HG03095 (cell line): ENCODE measurements at regions not wholly inside any gene's neighbourhood (a gene's known extent, or its start where the extent isn't known, plus 50 kb on each side); places are given as distances from the start of the nearest gene placed in this dataset.

Experiments
- ATAC-seq: cut with Tn5 transposase; IDR thresholded peaks from one replicate; pipeline ENCODE4 v1.9.1; 2021; ENCODE audit warnings: moderate library complexity; ENCODE audit not compliant: unreplicated experiment

DNA sequence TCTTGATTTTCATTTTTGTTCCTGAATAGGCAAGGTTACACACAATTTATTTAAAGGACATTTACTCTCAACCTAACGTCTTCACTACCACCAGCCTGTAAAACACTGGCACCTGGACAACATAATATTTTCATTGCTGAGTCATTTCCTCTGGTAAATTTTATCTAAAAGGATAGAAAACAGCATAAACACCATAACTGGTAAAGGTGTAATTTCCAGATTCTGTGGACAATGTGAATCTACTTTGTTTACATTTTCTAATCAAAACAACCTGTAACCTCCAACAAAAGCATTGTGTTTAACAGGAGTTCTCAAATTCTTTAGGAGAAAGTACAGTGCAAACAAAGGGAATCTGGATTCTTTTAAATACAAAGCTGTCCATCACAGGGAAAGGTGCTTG, 472.0 kb upstream of the AKR1E2 start:
- no peak for ATAC-seq

DNA sequence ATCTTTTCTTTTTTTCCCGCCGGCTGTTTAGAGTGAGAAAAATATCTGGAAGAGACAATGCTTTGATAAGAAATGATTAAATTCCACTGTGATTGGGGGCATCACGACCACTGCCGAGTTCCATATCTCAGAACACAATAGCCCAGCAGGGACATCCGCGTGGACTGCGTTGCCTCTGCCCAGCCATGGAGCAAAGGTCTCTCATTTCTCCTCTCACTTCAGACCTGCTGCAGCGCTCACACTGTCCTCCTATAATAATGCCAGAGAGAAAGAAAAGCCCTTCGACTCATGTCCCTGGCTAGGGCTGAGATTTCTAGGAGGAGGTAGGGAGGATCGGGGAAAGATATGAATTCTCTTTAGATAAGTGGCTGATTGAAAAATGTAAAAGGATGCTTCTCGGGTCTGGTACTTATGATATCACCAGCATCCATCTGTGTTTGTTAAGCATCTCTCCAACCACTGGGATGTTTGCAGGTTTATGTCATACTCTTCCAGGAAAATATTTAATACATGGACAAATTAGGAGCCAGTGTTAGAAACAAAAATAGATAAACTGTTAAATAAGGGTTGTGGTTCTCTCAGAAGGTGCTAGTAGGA, 472.9 kb upstream of the AKR1E2 start:
- ATAC-seq = no peak

DNA sequence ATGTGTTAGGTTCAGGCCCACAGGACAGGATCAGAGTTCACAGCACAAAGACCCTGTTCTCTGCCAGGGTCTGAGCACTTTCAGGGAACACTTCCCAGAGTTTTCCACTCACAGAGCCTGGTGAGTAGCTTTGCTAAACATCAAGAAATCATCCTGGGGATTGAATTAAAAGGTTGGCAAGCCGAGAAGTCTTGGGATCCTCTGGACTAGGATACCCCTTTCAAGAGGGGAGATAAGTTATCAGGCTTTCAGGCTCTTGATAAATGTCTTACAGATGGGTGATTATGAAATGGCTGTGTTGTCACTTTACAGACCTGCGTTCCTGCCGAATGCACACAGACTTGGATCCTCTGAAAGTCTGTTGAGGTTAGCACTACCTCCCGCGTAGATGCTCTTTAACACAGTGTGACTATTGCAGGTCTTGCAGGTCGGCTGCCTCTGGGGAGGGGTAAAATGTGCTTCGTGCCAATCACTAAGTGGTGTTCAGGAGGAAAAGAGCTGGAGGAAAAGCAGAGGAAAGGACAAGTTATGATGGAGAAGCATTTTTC, 473.5 kb upstream of the AKR1E2 start:
- ATAC-seq = no peak

DNA sequence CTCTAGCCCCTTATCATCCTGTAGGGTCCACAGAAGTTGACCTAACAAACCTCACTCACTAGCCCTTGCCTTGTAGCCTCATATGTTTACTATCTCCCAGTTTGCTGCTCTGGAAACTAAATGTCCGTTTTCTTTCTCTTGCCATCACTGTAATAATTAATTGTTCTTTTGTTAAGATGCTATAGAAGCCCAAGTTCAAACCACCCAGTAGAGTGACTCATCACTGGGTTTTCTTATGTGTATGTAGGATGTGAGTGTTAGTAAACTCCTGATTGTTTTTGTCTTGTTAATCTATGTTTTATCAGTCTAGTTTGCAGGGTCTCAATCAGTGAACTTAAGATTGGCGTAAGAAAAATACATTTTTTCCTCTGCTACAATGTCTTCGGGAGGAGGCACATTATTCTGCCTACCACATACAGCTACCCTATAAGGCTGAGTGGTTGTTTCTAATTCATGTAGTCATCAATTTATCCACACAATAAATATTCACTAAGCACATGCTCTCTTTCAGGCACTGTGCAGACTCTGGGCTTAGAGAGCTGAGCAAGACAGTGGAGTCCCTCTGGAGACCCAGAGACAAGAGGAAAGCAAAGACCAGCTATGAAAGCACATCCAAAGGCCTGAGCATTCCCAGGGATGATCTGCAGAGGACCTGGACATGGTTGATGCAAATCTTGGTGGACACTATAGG, 474.1 kb upstream of the AKR1E2 start:
- no peak for ATAC-seq

DNA sequence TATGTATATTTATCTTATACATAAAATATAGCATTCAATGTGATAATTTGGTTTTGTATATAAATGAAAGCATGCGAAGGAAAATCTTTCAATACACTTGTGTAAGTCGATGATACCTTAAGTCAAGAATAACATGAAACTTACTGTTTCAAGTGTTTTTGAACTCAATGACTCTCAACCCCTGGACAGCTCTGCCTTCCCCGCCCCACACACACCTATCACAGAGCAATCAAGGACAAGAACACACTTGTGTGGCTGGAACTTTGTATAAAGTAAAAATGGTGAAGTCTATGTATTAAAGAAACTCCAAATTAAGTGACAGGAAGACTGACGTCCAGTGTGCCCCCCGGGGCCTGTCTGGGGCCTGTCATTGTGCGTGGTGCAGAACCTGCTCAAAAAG, 478.6 kb upstream of the AKR1E2 start:
- no peak for ATAC-seq

DNA sequence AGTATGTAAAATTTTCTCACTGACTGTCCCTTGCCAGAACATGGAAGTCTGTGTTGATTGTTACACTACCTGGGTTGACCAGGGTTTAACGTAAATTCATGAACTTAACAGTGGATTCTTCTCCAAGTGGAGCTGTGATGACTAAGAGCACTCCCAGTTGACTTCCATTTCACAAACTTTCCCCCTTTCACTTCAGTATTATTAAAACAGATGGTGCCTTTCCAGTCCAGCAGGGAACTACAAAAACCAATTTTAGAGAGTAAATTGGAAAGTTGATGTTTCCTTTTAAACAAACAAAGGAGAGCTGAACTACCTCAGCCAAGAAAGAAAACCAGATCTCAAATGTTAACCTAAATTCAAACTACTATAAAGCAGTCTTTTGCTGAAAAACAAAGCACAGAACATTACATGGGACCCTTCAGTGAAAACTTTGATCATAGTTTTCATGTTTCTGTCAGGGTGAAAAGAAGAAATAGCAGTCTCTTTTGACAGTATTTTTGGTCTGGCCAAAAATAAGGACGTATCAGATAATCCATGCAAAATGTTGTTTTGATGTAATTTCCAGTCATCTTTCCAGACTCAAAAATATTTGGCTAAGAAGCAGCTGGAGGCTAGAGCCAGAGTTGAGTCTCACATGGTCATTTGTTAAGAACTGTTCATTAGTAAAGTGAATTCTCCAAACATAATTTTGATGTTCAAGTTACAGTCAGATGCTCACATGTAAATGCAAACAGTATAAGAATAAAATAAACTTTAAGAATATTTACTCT, 479.9 kb upstream of the AKR1E2 start:
- ATAC-seq = no peak

DNA sequence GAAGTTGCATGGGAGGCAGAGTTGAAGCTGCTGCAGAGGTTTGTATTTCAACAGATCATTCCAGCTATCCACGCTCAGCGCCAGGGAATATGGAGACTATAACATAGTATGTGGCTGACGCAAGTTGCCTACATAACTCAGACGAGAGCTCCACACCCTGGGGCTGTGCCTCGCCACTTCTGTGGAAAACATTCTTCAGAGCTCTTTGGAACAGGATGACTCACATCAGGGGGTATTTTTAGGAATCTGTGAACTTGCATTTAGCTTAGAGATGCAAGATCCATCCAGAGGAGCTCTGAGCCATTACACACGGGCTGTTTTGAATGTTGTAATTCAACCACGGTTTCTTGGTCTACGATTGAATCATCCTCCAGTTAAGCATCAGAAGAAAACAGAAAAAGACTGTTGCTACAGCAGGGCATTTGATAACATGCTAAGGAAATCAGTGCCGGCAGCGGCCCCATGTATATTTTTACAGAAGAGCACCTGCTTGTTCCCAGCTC, 481.5 kb upstream of the AKR1E2 start:
- no peak for ATAC-seq

DNA sequence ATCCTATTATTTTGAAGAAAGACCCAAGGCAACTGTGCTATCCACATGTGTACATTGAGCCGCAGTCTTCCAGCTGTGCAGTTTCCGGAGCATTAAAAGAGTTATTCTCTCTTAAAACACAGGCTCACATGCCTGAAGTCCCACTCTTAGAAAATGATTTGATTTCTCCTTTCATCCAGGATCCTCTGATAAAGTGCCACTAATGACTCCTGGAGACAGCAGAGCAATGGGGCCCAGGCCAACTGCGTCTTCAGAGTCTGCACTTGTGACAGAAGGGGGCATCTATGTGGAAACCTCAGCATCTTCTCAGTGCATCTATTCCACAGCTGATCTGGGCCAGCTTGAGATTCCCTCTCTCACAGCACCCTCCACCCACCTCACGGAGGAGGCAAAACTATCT, 482.1 kb upstream of the AKR1E2 start:
- ATAC-seq = no peak

DNA sequence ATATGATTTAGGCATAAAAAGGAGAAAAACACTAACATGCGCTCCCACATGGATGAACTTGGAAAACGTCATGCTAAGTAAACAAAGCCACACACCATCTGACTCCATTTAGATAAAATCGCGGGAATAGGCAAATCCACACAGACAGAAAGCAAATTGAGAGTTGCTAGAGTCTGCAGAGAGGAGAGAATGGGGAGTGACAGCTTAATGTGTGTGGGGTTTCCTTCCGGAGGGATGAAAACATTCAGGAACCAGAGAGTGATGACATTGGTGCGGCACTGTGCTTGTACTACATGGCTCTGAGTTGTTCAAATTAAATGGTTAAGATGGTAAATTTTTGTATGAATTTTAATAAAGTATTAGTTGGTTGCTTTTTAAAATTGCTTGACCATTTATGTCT, 482.9 kb upstream of the AKR1E2 start:
- no peak for ATAC-seq

DNA sequence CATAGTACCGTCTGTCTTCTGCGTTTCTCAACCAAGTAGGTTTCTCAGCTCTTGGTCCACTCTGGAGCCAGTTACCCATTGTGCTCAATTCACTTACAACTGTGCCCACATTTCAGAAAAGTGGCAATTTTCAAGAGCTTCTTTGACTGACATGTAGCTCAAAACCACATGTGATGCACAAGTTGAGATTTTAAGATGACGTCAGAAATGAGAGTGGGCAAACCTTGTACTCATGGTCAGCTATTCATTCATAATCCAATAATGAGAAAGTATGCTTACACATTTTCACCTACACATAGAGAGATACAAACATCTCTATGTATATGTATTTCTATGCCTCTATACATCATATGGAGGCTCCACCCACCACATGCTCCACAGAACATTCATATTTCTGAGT, 487.2 kb upstream of the AKR1E2 start:
- no peak for ATAC-seq

DNA sequence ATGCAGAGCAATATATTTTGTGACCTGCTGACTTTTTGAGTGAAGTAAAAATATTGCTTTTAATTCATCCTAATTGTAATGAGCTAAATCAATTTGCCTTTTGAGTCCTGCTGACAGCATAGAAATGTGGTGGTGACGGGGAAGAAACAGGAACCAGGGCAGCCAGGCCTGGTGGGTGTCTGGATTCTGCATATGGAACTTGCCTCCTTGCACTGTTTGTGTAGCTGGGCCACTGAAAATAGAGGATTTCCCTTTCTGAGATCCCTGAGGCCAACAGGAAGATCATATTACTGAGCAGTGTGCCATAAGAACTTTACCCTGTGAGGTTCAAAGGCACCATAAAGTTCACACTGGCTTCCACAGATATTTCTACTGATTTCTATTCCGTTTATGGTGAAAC, 488.4 kb upstream of the AKR1E2 start:
- ATAC-seq = no peak

DNA sequence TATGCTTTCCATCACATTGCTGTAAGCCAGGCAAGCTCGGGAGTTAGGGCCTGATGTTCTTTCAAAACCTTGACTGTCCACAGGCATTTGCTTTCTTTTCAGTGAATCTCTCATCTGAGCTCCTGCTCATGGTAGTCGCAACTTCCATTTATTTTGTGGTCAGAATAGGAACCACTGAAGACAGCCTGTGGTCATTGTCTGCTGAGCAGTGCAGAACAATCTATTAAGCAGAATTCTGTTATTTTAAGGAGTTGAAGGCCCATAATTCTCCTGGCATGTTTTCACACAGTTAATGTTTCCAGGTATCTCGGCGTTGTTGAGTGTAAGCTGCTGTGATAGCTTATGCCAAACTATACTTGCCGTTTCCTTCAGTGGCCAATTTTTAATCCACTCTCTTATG, 491.1 kb upstream of the AKR1E2 start:
- no peak for ATAC-seq

DNA sequence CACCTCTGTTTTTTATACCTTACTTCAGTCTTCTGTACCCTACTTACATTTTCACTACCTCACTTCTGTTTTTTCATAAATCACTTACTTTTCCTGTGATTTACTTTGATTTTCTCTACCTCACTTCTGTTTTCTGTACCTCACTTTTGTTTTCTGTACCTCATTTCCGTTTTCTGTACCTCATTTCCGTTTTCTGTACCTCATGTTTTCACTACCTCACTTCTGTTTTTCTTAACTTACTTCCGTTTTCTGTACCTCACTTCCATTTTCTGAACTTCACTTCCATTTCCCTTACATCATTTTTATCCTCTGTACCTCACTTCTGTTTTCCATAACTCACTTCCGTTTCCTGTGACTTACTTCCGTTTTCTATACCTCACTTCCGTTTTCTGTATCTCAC, 492.0 kb upstream of the AKR1E2 start:
- ATAC-seq = no peak

DNA sequence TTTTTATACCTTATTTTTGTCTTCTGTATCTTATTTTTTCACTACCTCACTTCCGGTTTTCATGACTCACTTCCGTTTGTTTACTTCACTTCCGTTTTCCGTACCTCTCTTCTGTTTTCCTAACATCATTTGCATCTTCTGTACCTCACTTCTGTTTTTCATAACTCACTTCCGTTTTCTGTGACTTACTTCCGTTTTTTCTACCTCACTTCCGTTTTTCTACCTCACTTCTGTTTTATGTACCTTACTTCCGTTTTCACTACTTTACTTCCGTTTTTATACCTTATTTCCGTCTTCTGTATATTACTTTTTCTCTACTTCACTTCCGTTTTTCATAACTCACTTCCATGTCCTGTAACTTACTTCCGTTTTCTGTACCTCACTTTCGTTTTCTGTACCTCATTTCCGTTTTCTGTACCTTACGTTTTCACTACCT, 492.5 kb upstream of the AKR1E2 start:
- no peak for ATAC-seq

DNA sequence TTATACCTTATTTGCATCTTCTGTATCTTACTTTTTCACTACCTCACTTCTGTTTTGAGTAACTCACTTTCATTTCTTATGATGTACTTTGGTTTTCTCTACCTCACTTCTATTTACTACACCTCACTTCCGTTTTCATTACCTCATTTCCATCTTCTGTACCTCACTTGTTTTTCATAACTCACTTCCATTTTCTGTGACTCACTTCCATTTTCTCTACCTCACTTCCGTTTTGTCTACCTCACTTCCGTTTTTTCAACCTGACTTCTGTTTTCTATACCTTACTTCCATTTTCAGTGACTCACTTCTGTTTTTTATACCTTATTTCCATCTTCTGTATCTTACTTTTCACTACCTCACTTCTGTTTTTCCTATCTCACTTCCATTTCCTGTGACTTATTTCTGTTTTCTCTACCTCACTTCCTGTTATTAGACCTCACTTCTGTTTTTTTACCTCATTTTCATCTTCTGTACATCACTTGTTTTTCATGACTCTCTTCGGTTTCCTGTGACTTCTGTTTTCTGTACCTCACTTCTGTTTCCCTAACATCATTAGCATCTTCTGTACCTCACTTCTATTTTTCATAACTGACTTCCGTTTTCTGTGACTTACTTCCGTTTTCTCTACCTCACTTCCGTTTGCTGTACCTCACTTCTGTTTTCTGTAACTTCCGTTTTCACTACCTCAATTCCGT, 493.1 kb upstream of the AKR1E2 start:
- ATAC-seq = no peak

DNA sequence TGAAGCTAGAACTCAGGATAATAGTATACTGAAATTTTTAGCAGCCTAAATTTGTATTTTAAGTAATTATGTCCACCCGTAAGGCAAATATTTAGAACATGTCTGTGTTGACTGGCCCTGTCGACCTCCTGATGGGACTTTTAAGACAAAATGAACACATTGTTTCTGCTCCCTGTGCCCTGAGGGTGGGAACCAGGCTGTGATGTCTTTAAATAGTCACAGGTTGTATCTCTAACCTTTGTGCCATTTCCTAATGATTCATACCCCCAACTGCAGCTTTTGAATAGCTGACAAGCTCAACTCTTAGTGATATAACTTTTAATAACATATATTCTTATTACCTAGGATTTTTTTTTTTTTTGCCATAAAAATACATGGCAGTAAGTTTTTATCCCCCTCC, 494.9 kb upstream of the AKR1E2 start:
- ATAC-seq = no peak

DNA sequence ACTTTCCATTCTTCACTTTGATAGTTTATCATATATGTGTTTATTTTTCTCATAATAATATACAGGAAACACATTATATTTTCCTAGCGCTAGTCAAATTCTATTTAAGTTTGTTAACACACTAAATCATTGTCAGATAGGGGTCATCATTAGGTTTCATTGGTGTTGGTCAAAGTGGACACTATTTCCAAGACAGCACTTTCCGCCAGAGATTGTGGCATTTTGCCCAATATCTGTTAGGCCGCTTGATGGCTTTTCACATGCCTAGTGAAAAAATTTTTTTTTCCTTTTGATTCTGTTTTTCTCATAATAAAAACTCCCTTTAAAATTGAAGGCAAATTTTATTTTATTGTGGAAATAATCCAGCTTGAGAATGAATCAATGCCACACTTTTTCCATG, 495.4 kb upstream of the AKR1E2 start:
- no peak for ATAC-seq

DNA sequence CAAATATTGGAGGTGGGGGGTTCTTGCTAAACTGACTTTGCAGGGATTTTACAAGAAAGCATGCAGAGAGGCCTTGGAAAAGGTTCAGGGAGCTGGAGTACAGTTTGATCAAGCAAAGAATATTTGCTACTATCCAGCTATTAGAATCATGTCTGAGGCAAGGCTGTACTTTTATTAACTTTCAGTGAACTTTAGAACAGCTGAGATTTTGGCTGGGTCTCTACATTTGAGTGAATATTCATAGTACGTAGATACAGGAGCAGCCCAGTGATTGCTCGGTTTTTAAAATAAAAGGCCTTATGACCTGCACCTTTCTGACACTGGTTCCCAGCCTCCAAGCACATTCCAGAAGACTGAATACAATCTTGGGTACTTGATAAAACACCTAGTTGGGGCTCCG, 496.8 kb upstream of the AKR1E2 start:
- ATAC-seq = no peak

DNA sequence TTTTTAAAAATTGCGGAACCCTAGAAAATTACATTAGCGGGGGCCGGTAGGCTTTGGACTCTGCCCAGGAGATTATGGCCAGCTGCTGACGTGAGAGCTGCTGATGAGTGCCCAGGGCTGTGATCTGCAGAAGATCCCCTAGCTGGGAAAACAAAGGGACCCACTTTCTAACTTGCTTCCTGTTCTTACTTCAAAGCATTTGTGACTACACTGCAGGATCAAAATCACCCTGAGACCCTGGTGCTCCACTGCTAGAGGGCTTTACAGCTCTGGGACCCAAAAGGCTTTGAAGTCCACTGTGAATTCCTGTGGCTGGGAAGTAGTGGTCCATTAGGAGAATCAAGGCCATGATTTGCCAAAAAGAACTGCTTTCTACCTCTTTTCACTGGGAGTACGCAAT, 499.4 kb upstream of the AKR1E2 start:
- no peak for ATAC-seq

DNA sequence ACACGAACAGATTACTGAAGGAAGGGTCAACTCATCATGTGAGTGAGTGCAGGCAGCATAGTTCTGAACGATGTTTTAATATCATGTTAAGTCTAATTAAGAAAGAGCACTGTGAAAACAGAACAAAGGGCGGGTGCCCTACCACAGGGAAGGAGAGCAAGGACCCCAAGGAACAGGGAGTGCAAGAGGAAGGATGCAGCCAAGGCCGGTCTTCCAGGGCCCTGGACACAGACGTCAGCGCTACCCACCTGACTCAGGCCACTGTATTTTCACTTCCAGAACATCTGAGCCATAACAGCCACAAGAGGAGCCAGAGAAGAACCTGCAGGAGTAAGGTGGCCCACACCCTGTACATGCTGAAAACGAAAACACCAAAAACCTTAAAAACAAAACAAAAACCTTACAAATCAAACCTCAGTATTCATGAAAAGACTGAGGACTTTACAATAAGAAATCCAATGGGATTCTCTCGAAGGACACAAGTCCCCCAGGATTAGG, 506.1 kb upstream of the AKR1E2 start:
- no peak for ATAC-seq

DNA sequence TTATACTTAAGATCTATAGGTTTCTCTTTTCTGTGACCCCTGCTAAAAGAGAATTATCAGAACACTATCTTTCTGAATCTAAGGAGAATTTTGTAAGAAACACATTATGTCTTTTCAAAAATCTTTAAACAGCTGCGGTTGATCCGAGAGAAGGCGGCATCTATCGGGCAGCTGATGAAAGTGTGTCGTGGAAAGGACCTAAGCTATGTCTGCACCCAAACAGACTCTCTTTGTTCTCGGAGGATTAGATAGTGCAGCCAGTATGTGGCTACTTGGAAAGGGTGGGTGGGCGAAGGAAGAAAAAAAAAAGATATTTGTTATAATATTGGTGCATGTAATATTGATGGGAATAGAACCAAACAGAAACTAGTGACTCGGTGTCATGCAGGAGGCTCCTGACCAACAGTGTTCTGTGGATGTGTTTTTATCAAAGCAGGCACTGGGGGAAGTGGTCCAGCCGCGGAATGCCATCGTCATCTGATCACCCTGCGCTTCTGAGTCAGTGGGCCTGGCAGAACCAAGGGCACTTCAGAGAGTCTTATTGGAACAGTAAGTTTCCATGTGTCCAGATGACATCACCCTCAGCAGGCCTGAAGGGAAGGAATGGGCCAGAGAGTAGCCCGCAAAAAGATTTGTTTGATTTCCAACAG, 509.7 kb upstream of the AKR1E2 start:
- no peak for ATAC-seq
